ENCODE measurements at regions not wholly inside any gene's neighbourhood (a gene's known extent, or its start where the extent isn't known, plus 50 kb on each side); places are given as distances from the start of the nearest gene placed in this dataset.

DNA sequence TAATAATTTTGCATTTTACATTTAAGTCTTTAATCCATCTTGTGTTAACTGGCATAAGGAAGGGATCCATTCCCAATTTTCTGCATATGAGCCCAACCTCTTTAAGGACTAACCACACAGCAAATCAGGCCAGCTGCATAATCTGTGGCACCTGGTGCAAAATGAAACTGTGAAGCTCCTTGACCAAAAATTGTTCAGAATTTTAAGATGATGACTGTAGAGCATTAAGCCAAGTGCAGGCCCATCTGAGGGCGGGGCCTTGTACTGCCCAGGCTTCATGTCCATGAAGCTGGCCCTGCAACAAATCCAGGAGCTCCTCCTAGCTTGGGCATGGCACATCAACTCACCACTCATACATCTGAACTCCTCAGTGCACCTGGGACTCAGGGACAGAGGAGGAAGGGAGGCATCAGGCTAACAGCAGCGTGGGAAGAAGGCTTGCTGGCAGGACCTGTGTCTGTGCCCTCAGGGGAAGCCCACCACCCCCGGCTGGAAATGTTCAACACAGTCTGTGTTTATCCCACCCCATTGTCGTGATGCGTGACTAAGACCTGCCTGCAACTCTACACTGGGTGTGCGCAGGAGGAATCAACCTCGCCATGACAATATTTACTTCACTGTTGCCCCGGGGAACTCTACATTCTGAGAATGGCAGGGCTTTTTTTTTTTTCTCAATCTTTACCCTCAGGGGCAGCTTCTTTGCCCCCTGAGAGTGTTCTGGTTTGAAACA lies 128.9 kb upstream of the SIX2 start:
- no peak overlapping the region for H3K18ac ChIP-seq (ENCODE audit: low read length)
- H3K14ac ChIP-seq (ENCODE audit: low read length), result no peak overlapping the region
- H3K4me2 ChIP-seq (ENCODE audit: low read length), result no peak overlapping the region
- no peak overlapping the region for H4K91ac ChIP-seq (ENCODE audit: low read depth, low read length)
- no peak overlapping the region for H4K8ac ChIP-seq (ENCODE audit: low read depth, low read length)
- WGBS (ENCODE audit: extremely low coverage, insufficient coverage, insufficient read length), result no CpG with 5 or more reads among the region's 8 CpGs
- no peaks in the 10 kb centered on the region for H3K79me1 ChIP-seq (ENCODE audit: low read length)
- H3K4me3 ChIP-seq (ENCODE audit: low read depth, low read length), result no peak overlapping the region
- no peak overlapping the region for H3K27ac ChIP-seq (ENCODE audit: low read depth, low read length)
- H2BK5ac ChIP-seq (ENCODE audit: low read depth, low read length, poor library complexity), result no peak overlapping the region
- H4K12ac ChIP-seq (ENCODE audit: low read depth, low read length), result no peak overlapping the region
- H2AK5ac ChIP-seq (ENCODE audit: low read length), result no peak overlapping the region
- H3K9ac ChIP-seq (ENCODE audit: low read length), result no peak overlapping the region
- H3K27me3 ChIP-seq (ENCODE audit: insufficient read depth, low read length), result no peaks in the 10 kb centered on the region
- no peak overlapping the region for H2BK12ac ChIP-seq (ENCODE audit: low read length)
- no peak for DNase-seq
- H3K4me1 ChIP-seq (ENCODE audit: control insufficient read depth in 1 of 2, insufficient read depth in 2 of 2, low read length in 2 of 2), result no peaks in the 10 kb centered on the region
- no peak overlapping the region for H3K4ac ChIP-seq (ENCODE audit: low read depth, low read length)
- H3K36me3 ChIP-seq (ENCODE audit: control insufficient read depth in 1 of 2, insufficient read depth in 2 of 2, low read length in 2 of 2), result no peaks in the 10 kb centered on the region
- peaks cover 2% of the 10 kb centered on the region for H3K9me3 ChIP-seq (ENCODE audit: insufficient read depth, low read depth, low read length)
- no peaks in the 10 kb centered on the region for H3K79me2 ChIP-seq (ENCODE audit: control insufficient read depth, insufficient read depth, low read length, poor library complexity)
- H2AFZ ChIP-seq (ENCODE audit: insufficient read depth, low read length, poor library complexity), result no peak overlapping the region
- no peak overlapping the region for H2BK120ac ChIP-seq (ENCODE audit: insufficient read depth, low read length, poor library complexity)
- H3K23ac ChIP-seq (ENCODE audit: low read length), result no peak overlapping the region

DNA sequence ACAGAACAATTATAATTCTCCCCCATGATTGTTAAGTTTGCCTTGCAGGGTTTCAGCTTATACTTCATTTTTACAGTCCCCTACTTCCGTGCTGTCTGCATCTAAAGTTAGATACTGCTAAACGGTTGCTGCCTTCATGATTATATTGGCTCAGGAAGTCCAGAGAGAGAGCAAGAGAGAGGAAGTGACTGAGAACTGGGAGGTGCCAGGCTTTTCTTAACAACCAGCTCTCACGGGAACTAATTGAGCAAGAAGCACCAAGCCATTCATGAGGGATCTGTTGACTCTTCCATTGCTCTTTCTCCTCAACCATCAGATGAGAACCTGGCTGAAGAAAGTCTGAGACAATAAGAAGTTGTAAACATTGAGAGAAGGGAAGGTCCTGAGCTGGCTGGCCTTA lies 125.5 kb upstream of the SIX2 start:
- Histone ChIP-seq H4K12ac (ENCODE audit: low read depth, low read length) (no peak overlapping the region), H4K8ac (ENCODE audit: low read depth, low read length) (no peak overlapping the region), H2BK120ac (ENCODE audit: insufficient read depth, low read length, poor library complexity) (no peak overlapping the region), H3K36me3 (ENCODE audit: control insufficient read depth in 1 of 2, insufficient read depth in 2 of 2, low read length in 2 of 2) (no peaks in the 10 kb centered on the region), H3K23ac (ENCODE audit: low read length) (no peak overlapping the region), H3K27me3 (ENCODE audit: insufficient read depth, low read length) (no peaks in the 10 kb centered on the region), H2AFZ (ENCODE audit: insufficient read depth, low read length, poor library complexity) (no peak overlapping the region), H3K79me2 (ENCODE audit: control insufficient read depth, insufficient read depth, low read length, poor library complexity) (no peaks in the 10 kb centered on the region), H3K4ac (ENCODE audit: low read depth, low read length) (no peak overlapping the region), H3K79me1 (ENCODE audit: low read length) (no peaks in the 10 kb centered on the region), H3K14ac (ENCODE audit: low read length) (no peak overlapping the region), H3K9me3 (ENCODE audit: insufficient read depth, low read depth, low read length) (peaks cover 2% of the 10 kb centered on the region), H3K4me1 (ENCODE audit: control insufficient read depth in 1 of 2, insufficient read depth in 2 of 2, low read length in 2 of 2) (no peaks in the 10 kb centered on the region), H3K18ac (ENCODE audit: low read length) (no peak overlapping the region), H2AK5ac (ENCODE audit: low read length) (no peak overlapping the region), H3K9ac (ENCODE audit: low read length) (no peak overlapping the region), H3K4me2 (ENCODE audit: low read length) (no peak overlapping the region), H3K27ac (ENCODE audit: low read depth, low read length) (no peak overlapping the region), H2BK12ac (ENCODE audit: low read length) (no peak overlapping the region), H3K4me3 (ENCODE audit: low read depth, low read length) (no peak overlapping the region), H4K91ac (ENCODE audit: low read depth, low read length) (no peak overlapping the region), H2BK5ac (ENCODE audit: low read depth, low read length, poor library complexity) (no peak overlapping the region)
- no peak for DNase-seq
- WGBS (ENCODE audit: extremely low coverage, insufficient coverage, insufficient read length), result no CpG with 5 or more reads among the region's 3 CpGs

DNA sequence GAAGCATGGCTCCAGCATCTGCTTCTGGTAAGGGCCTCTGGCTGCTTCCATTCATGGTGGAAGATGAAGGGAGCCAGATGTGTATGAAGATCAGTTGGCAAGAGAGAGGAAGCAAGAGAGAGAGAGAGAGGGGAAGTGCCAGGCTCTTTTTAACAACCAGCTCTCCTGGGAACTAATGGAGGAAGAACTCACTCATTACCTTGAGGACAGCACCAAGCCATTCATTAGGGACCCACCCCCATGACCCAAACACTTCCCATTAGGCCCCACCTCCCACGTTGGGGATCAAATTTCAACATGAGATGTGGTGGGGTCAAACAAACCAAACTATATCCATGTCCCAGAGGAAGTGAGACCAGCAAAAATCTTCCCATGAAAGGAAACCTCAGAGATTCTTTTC lies 124.8 kb upstream of the SIX2 start:
- Histone ChIP-seq H3K4me2 (ENCODE audit: low read length) (no peak overlapping the region), H2AFZ (ENCODE audit: insufficient read depth, low read length, poor library complexity) (no peak overlapping the region), H2BK12ac (ENCODE audit: low read length) (no peak overlapping the region), H3K27me3 (ENCODE audit: insufficient read depth, low read length) (no peaks in the 10 kb centered on the region), H4K91ac (ENCODE audit: low read depth, low read length) (no peak overlapping the region), H3K9ac (ENCODE audit: low read length) (no peak overlapping the region), H4K8ac (ENCODE audit: low read depth, low read length) (no peak overlapping the region), H3K4me3 (ENCODE audit: low read depth, low read length) (no peak overlapping the region), H3K79me1 (ENCODE audit: low read length) (no peaks in the 10 kb centered on the region), H2BK120ac (ENCODE audit: insufficient read depth, low read length, poor library complexity) (no peak overlapping the region), H3K4me1 (ENCODE audit: control insufficient read depth in 1 of 2, insufficient read depth in 2 of 2, low read length in 2 of 2) (no peaks in the 10 kb centered on the region), H2BK5ac (ENCODE audit: low read depth, low read length, poor library complexity) (no peak overlapping the region), H3K27ac (ENCODE audit: low read depth, low read length) (no peak overlapping the region), H3K18ac (ENCODE audit: low read length) (no peak overlapping the region), H2AK5ac (ENCODE audit: low read length) (no peak overlapping the region), H3K14ac (ENCODE audit: low read length) (no peak overlapping the region), H3K79me2 (ENCODE audit: control insufficient read depth, insufficient read depth, low read length, poor library complexity) (no peaks in the 10 kb centered on the region), H4K12ac (ENCODE audit: low read depth, low read length) (no peak overlapping the region), H3K23ac (ENCODE audit: low read length) (no peak overlapping the region), H3K4ac (ENCODE audit: low read depth, low read length) (no peak overlapping the region), H3K36me3 (ENCODE audit: control insufficient read depth in 1 of 2, insufficient read depth in 2 of 2, low read length in 2 of 2) (no peaks in the 10 kb centered on the region), H3K9me3 (ENCODE audit: insufficient read depth, low read depth, low read length) (peaks cover 2% of the 10 kb centered on the region)
- DNase-seq, result no peak
- WGBS (ENCODE audit: extremely low coverage, insufficient coverage, insufficient read length), result no CpG with 5 or more reads among the region's 1 CpG

DNA sequence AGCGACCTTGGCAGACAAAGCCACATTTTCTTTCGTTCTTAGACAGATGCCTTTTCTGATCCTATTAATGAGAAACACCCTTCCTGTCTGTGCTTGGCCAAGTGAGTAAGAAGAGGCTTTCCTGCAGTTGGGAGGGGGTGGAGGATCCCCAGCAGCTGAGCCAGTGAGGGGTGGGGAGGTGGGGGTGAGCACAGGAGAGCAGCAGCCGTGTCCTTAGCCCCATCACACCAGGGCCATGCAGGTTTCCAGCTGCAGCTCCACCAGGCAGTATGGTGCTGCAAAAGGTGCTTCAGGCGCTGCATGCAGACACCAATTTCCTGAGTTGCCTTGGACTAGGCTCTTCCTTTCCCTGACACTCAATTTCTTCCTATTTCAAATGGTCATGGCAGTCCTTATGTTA lies 123.3 kb upstream of the SIX2 start:
- H4K12ac ChIP-seq (ENCODE audit: low read depth, low read length), result no peak overlapping the region
- no peak overlapping the region for H3K4ac ChIP-seq (ENCODE audit: low read depth, low read length)
- H3K79me1 ChIP-seq (ENCODE audit: low read length), result no peaks in the 10 kb centered on the region
- no peaks in the 10 kb centered on the region for H3K36me3 ChIP-seq (ENCODE audit: control insufficient read depth in 1 of 2, insufficient read depth in 2 of 2, low read length in 2 of 2)
- H2AK5ac ChIP-seq (ENCODE audit: low read length), result no peak overlapping the region
- no CpG with 5 or more reads among the region's 4 CpGs for WGBS (ENCODE audit: extremely low coverage, insufficient coverage, insufficient read length)
- no peaks in the 10 kb centered on the region for H3K9me3 ChIP-seq (ENCODE audit: insufficient read depth, low read depth, low read length)
- no peak overlapping the region for H2BK120ac ChIP-seq (ENCODE audit: insufficient read depth, low read length, poor library complexity)
- H4K91ac ChIP-seq (ENCODE audit: low read depth, low read length), result no peak overlapping the region
- H3K23ac ChIP-seq (ENCODE audit: low read length), result no peak overlapping the region
- H3K27me3 ChIP-seq (ENCODE audit: insufficient read depth, low read length), result no peaks in the 10 kb centered on the region
- H2BK5ac ChIP-seq (ENCODE audit: low read depth, low read length, poor library complexity), result no peak overlapping the region
- H2BK12ac ChIP-seq (ENCODE audit: low read length), result no peak overlapping the region
- H3K4me2 ChIP-seq (ENCODE audit: low read length), result no peak overlapping the region
- H3K18ac ChIP-seq (ENCODE audit: low read length), result no peak overlapping the region
- no peak overlapping the region for H3K9ac ChIP-seq (ENCODE audit: low read length)
- no peak overlapping the region for H3K27ac ChIP-seq (ENCODE audit: low read depth, low read length)
- no peak overlapping the region for H4K8ac ChIP-seq (ENCODE audit: low read depth, low read length)
- H2AFZ ChIP-seq (ENCODE audit: insufficient read depth, low read length, poor library complexity), result no peak overlapping the region
- no peak overlapping the region for H3K4me3 ChIP-seq (ENCODE audit: low read depth, low read length)
- H3K79me2 ChIP-seq (ENCODE audit: control insufficient read depth, insufficient read depth, low read length, poor library complexity), result no peaks in the 10 kb centered on the region
- H3K4me1 ChIP-seq (ENCODE audit: control insufficient read depth in 1 of 2, insufficient read depth in 2 of 2, low read length in 2 of 2), result no peaks in the 10 kb centered on the region
- no peak for DNase-seq
- H3K14ac ChIP-seq (ENCODE audit: low read length), result no peak overlapping the region

Measured in trophoblast cell (in vitro differentiated cells and primary cell).